ENCODE measurements at regions not wholly inside any gene's neighbourhood (a gene's known extent, or its start where the extent isn't known, plus 50 kb on each side); places are given as distances from the start of the nearest gene placed in this dataset.
"Not testable (repeated sequence)": the region's sequence is repeated elsewhere in the genome, so short reads cannot be mapped to it uniquely, and the experiment has no call there.

DNA sequence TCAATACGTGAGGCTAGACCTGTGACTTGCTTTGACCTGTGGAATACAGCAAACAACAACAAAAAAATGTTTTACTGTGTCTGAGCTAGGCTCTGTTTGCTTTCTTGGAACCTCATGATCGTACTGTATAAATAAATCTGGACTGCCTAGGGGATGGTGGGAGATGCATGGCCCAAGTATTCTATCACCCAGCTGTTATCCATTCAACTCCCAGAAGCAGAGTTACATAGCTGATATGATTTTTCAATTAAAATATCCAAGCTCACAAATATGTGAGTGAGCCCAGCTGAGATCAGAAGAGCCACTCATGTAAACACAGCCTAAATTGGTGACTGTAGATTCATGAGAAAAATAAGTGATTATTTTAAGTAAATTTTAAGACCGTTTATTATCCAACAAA lies 154.1 kb upstream of the THUMPD2 start:
- in situ Hi-C loops (cut with MboI; ENCODE audit: low sequenced_read_pairs): no loop called here
- H3K36me3 ChIP-seq (replicated peaks): no peaks in the 10 kb centered on the region
- H3K4me3 ChIP-seq: no peak overlapping the region
- DNase-seq (ENCODE audit: low spot score in 2 of 2): no peak
- no peaks in the 10 kb centered on the region for H3K27me3 ChIP-seq (ENCODE audit: low read depth)
- peaks cover 3% of the 10 kb centered on the region; the same call in 1 of the 2 replicates for H3K9me3 ChIP-seq
- peaks cover under 1% of the 10 kb centered on the region for H3K4me1 ChIP-seq

DNA sequence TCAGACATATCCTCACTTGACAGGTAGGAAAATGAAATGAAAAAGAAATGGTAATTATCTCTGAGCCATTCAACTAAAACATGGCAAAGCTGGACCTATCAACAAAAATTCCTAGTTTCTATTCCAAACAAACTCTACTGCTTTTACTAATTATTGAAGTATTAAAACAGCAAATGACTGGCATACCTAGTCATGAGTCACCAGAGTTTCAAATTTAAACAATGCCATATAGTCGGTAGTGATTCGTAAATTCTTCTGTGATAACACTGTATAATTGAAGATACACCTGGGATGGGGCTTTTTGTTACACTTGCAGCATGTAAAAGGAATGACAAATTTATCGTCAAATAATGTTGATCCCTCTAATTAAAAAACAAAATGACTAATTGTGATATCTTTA lies 153.1 kb upstream of the THUMPD2 start:
- Histone ChIP-seq H3K27me3 (ENCODE audit: low read depth) (no peaks in the 10 kb centered on the region), H3K4me1 (no peaks in the 10 kb centered on the region), H3K36me3 (replicated peaks) (no peaks in the 10 kb centered on the region), H3K4me3 (no peak overlapping the region), H3K9me3 (peaks cover 3% of the 10 kb centered on the region; the same call in 1 of the 2 replicates)
- no peak for DNase-seq (ENCODE audit: low spot score in 2 of 2)
- in situ Hi-C loops (cut with MboI; ENCODE audit: low sequenced_read_pairs): no loop called here

DNA sequence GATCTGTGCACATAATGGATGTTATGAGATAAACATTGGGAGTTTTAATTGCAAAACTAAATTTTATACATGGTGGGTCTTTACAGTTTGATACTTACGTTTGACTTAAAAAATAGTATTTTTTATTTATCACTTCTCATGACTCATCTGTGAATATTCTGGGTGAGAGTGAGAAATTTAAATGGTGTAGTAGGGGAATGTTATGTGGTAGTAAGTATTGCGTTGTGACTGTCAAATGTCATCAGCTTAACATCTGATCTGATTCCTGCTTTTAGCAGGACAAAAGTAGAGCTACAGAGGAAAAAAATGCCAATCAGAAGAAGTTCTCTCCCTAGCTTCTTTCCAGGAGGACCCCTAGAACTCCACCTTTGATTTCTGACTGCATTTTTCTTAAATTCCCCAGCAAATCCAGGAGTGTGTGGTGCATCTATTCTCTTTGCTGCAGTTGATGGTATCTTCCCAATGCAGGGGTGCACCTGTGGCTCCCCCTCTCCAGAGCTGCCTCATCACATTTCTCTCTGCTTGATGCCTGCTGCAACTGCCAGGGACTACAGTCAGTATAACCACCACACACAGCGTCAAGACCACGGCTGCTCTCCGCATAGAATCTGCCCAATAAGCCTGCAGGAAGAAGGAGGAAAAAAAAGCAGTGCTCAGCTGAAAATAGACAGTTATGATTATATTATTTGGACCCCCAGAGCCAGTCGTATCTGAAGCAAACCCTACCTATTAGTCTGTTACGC lies 151.3 kb upstream of the THUMPD2 start:
- Histone ChIP-seq H3K9me3 (no peaks in the 10 kb centered on the region), H3K27me3 (ENCODE audit: low read depth) (no peaks in the 10 kb centered on the region), H3K36me3 (replicated peaks) (no peaks in the 10 kb centered on the region), H3K4me3 (no peak overlapping the region), H3K4me1 (no peaks in the 10 kb centered on the region)
- in situ Hi-C loops (cut with MboI; ENCODE audit: low sequenced_read_pairs): no loop called here
- DNase-seq (ENCODE audit: low spot score in 2 of 2): no peak

DNA sequence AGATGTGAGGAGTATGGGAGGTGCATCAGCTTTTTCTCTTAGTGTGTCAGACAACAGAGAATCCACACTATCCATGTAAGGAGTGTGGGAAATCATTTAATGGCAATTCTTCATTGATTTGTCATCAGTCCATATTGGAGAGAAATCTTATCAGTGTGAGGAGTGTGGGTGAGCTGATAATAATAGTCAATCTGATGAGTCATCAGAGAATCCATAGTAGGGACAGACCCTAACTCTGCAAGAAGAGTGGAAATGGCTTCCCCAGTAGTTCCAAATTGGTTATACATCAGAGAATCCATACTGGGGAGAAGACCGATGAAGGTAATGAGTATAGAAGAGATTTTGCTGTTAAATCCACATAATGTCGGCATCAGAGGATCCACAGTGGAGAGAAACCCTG lies 150.5 kb upstream of the THUMPD2 start:
- Histone ChIP-seq H3K9me3 (no peaks in the 10 kb centered on the region), H3K4me3 (no peak overlapping the region), H3K4me1 (no peaks in the 10 kb centered on the region), H3K36me3 (replicated peaks) (no peaks in the 10 kb centered on the region), H3K27me3 (ENCODE audit: low read depth) (no peaks in the 10 kb centered on the region)
- no peak for DNase-seq (ENCODE audit: low spot score in 2 of 2)
- in situ Hi-C loops (cut with MboI; ENCODE audit: low sequenced_read_pairs): no loop called here

DNA sequence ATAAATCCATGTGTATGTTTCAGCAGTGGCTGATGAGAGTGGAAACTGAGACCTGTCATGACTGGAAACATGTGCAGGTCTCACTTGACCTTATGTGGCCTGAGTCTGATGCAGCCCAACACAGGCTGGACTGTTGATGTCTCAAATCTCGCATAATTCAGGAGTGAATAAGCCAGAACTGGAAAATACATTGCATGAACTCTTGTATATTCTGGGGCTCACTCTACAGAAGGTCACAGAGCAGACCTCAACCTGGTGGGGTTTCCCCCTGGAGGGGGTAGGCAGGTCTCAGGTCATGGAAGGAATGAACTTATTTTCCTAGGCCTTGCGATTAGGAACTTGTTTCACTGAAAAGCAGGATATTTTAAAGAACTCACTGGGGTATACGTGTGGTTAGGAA lies 146.3 kb upstream of the THUMPD2 start:
- DNase-seq (ENCODE audit: low spot score in 2 of 2): no peak
- H3K36me3 ChIP-seq (replicated peaks): no peaks in the 10 kb centered on the region
- in situ Hi-C loops (cut with MboI; ENCODE audit: low sequenced_read_pairs): no loop called here
- no peaks in the 10 kb centered on the region for H3K27me3 ChIP-seq (ENCODE audit: low read depth)
- no peaks in the 10 kb centered on the region for H3K4me1 ChIP-seq
- no peaks in the 10 kb centered on the region for H3K9me3 ChIP-seq
- no peak overlapping the region for H3K4me3 ChIP-seq

DNA sequence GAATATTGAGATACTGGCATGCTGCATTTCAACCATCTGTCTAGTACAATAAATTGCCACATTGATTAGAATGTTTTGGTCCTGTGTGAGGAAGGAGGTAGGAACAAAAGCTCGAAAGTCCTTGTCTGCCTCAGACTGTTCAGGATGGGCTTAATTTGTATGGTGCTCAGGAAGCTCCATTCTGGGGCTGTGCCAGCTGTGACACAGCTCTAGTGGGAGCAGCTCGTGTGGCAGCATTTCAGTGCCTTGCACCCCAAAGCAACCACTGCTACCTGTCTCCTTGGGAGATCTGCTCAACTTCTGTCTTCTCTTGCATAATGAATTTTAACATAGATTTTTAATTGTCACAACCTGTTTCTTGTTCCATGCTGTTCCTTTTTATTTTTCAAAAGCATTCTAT lies 144.4 kb upstream of the THUMPD2 start:
- in situ Hi-C loops (cut with MboI; ENCODE audit: low sequenced_read_pairs): loop anchor here (25.0 kb wide), 2 partner anchors 639 to 1864 kb away; no protein-coding TSS in a partner anchor
- no peak overlapping the region for H3K4me3 ChIP-seq
- no peak for DNase-seq (ENCODE audit: low spot score in 2 of 2)

DNA sequence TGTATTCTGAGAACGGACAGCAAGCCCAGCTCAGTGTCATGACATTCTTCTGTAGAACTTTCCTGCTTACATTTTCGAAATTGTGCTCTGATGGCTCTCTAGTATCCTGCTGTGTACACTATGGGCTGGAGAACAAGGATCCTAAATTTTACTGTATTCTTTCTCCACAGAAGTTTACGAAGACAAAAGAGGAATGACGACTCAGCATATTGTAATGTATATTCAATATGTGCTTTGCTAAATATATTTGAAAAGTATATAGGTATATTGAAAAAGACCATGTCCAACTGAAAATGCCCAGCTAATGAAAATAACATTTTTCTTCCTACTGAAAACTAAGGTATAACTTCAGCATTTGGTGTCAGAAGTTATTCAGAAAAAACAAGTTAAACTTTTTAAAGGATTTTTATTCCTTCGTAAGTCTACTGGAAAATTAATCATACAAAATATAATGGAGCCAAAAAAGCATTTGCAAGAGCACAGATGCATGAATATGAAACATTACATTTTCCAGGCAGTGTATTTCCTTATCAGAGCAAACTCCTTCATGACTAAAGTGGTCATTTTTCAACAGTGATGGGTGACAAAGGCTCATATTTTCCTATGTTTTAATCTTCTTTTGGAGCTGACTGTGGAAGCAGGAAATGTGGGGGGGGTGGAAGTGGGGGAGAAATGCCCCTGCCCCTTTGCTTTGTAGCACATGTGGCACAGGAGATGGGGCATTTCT lies 143.8 kb upstream of the THUMPD2 start:
- no peak for DNase-seq (ENCODE audit: low spot score in 2 of 2)
- in situ Hi-C loops (cut with MboI; ENCODE audit: low sequenced_read_pairs): loop anchor here (25.0 kb wide), 2 partner anchors 639 to 1864 kb away; no protein-coding TSS in a partner anchor
- Histone ChIP-seq H3K36me3 (replicated peaks) (no peaks in the 10 kb centered on the region), H3K27me3 (ENCODE audit: low read depth) (no peaks in the 10 kb centered on the region), H3K4me3 (no peak overlapping the region), H3K9me3 (no peaks in the 10 kb centered on the region), H3K4me1 (no peaks in the 10 kb centered on the region)

More for the DNA sequence above, 144.4 kb upstream of the THUMPD2 start:
- no peaks in the 10 kb centered on the region for H3K27me3 ChIP-seq (ENCODE audit: low read depth)
- H3K9me3 ChIP-seq: no peaks in the 10 kb centered on the region
- H3K36me3 ChIP-seq (replicated peaks): no peaks in the 10 kb centered on the region
- H3K4me1 ChIP-seq: no peaks in the 10 kb centered on the region

DNA sequence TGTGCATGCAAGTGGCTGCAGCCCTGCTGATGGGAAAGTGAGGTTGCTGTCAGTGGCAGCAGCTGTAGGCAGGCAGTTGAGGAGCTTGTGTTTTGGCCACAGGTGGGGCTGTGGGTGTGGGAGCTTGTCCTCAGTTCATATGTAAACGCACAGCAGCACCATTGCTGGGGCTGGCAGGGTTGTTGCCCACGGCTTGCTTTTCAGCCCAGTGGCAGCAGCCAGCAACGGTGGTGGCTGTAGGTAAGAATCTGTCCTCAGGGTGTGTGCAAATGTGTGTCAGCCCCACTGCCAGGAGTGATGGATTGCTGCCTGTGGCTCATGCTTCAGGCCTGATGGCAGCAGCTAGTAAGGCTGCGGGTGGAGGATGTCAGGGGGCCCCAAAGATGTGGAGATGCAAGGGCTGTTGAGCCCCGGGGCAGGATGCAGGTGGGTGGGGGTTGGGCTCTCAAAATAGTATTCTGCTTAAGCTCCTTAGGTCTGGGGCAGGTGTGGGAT lies 141.3 kb upstream of the THUMPD2 start:
- DNase-seq (ENCODE audit: low spot score in 2 of 2): no peak
- H3K9me3 ChIP-seq: no peaks in the 10 kb centered on the region
- H3K36me3 ChIP-seq (replicated peaks): no peaks in the 10 kb centered on the region
- in situ Hi-C loops (cut with MboI; ENCODE audit: low sequenced_read_pairs): loop anchor here (25.0 kb wide), 2 partner anchors 642 to 1867 kb away; no protein-coding TSS in a partner anchor
- H3K27me3 ChIP-seq (ENCODE audit: low read depth): no peaks in the 10 kb centered on the region
- no peaks in the 10 kb centered on the region for H3K4me1 ChIP-seq
- H3K4me3 ChIP-seq: no peak overlapping the region

DNA sequence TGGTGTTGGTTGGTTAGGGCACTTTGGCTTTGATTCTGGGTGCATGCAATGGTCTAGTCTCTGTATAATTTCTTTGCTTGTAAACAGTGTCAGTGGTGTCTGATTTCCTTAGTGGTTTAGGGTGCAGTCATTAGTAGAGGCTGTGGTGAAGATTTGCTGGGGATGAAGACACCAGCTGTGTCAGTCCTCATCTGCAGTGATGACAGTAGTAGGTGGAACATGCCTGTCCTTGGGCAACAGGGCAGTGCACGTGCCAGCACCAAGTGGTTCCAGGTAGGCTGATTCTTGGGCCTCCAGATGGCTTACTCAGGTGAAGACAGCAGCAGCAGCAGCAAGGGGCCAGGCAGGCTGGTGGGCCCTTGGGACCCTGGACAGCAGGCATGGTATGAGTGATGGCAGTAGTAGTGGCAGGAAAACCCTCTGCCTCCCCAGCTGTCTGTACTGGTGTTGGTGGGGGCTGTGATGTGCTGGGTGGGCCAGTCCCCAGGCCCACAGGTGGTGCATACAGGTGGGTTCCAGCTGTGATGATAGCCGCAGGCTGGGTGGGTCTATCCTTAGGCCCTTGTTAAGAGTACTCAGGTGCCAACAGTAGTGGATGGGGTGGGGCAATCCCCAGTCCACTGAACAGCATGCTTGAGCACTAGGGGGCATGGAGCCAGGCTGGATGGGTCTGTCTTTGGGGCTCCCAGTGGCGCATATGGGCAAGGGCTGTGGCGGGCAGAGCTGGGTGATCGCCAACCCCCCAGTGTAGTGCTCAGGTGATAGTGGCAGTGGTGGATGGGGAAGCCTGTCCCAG lies 140.7 kb upstream of the THUMPD2 start:
- DNase-seq (ENCODE audit: low spot score in 2 of 2): no peak
- Histone ChIP-seq H3K9me3 (no peaks in the 10 kb centered on the region), H3K4me3 (no peak overlapping the region), H3K27me3 (ENCODE audit: low read depth) (no peaks in the 10 kb centered on the region), H3K4me1 (no peaks in the 10 kb centered on the region), H3K36me3 (replicated peaks) (no peaks in the 10 kb centered on the region)
- in situ Hi-C loops (cut with MboI; ENCODE audit: low sequenced_read_pairs): loop anchor here (25.0 kb wide), 2 partner anchors 643 to 1868 kb away; no protein-coding TSS in a partner anchor

DNA sequence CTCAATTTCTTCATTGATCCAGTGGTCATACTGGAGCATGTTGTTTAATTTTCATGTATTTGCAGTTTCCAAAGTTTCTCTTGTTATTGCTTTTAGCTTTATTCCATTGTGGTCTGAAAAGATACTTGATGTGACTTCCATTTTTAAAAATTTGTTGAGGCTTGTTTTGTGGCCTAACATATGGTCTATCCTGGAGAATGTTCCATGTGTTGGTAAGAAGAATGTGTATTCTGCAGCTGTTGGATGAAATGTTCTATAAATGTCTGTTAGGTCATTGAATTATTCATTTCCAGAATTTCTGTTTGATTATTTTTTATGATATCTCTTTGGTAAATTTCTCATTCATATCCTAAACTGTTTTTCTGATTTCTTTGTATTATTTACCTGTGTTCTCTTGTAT lies 139.8 kb upstream of the THUMPD2 start:
- H3K27me3 ChIP-seq (ENCODE audit: low read depth): no peaks in the 10 kb centered on the region
- no peak overlapping the region for H3K4me3 ChIP-seq
- no peaks in the 10 kb centered on the region for H3K36me3 ChIP-seq (replicated peaks)
- in situ Hi-C loops (cut with MboI; ENCODE audit: low sequenced_read_pairs): loop anchor here (25.0 kb wide), 2 partner anchors 643 to 1868 kb away; no protein-coding TSS in a partner anchor
- no peaks in the 10 kb centered on the region for H3K9me3 ChIP-seq
- no peak for DNase-seq (ENCODE audit: low spot score in 2 of 2)
- H3K4me1 ChIP-seq: peaks cover 1% of the 10 kb centered on the region; the same call in 1 of the 2 replicates

DNA sequence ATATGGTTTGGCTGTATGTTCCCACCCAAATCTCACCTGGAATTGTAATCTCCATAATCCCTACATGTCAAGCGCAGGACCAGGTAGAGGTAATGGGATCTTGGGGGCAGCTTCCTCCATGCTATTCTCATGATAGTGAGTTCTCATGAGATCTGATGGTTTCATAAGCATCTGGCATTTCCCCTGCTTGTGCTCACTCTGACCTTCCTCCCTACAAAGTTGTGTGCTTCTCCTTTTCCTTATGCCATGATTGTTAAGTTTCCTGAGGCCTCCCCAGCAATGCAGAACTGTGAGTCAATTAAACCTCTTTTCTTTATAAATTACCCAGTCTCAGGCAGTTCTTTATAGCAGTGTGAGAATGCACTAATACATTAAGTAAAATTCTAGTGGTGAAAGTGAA lies 138.3 kb upstream of the THUMPD2 start:
- DNase-seq (ENCODE audit: low spot score in 2 of 2); H3K36me3 ChIP-seq (replicated peaks): not testable (repeated sequence)

DNA sequence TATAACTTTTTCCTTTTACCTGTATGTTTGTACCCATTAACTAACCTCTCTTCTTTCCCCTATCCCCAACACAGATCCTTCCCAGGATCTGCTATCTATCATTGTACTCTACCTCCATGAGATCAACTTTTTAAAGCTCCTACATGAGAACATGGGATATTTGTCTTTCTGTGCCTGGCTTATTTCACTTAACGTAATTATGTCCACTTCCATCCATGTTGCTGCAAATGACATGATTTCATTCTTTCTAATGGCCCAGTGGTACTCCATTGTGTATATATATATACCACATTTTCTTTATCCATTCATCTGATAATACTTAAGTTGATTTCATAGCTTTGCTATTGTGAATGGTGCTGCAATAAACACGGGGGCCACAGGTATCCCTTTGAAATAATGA lies 135.9 kb upstream of the THUMPD2 start:
- Histone ChIP-seq H3K4me3 (no peak overlapping the region), H3K9me3 (no peaks in the 10 kb centered on the region), H3K36me3 (replicated peaks) (no peaks in the 10 kb centered on the region), H3K4me1 (peaks cover 12% of the 10 kb centered on the region), H3K27me3 (ENCODE audit: low read depth) (no peaks in the 10 kb centered on the region)
- no peak for DNase-seq (ENCODE audit: low spot score in 2 of 2)
- in situ Hi-C loops (cut with MboI; ENCODE audit: low sequenced_read_pairs): loop anchor here (25.0 kb wide), 2 partner anchors 647 to 1872 kb away; no protein-coding TSS in a partner anchor

More for the DNA sequence above, 138.3 kb upstream of the THUMPD2 start:
- H3K4me3 ChIP-seq; H3K27me3 ChIP-seq (ENCODE audit: low read depth); H3K4me1 ChIP-seq; H3K9me3 ChIP-seq: not testable (repeated sequence)
- in situ Hi-C loops (cut with MboI; ENCODE audit: low sequenced_read_pairs): loop anchor here (25.0 kb wide), 2 partner anchors 645 to 1870 kb away; no protein-coding TSS in a partner anchor

Data from HAP-1 (cell line).